Right lobe of liver (tissue), 6 donors: ENCODE measurements at regions not wholly inside any gene's neighbourhood (a gene's known extent, or its start where the extent isn't known, plus 50 kb on each side); places are given as distances from the start of the nearest gene placed in this dataset.
"Not testable (repeated sequence)": the region's sequence is repeated elsewhere in the genome, so short reads cannot be mapped to it uniquely, and the experiment has no call there.

ENCODE experiments used
- ATAC-seq, 4 donors: fragments of 200-7000 bp; cut with Tn5 transposase; one replicate each; pipeline ENCODE4 v1.9.1; 2020; ENCODE audit warnings: mild to moderate bottlenecking in 4 of 4, moderate library complexity in 4 of 4
- DNase-seq, 3 donors: peaks; one replicate each; pipeline ENCODE4 v3.0.0-alpha.2; 2020
- H3K27ac ChIP-seq, 3 donors: fragments of 200-600 bp; one replicate each; pipeline ENCODE4 v1.8.0; 2022
- H3K27me3 ChIP-seq, 2 donors: fragments of 200-600 bp; one replicate each; pipeline ENCODE4 v1.8.0; 2022
- H3K36me3 ChIP-seq, 4 donors: fragments of 200-600 bp; sonication (generic) in 1 of 4; one replicate each; pipeline versions ENCODE4 v1.5.1 to v1.8.0; 2017 to 2022; ENCODE audit warnings: control low read depth in 1 of 4
- H3K4me1 ChIP-seq, 4 donors: fragments of 200-600 bp; sonication (generic) in 1 of 4; one replicate each; pipeline versions ENCODE4 v1.5.1 to v1.8.0; 2017 to 2022; ENCODE audit warnings: control low read depth in 1 of 4
- H3K4me3 ChIP-seq, 3 donors: fragments of 200-600 bp; one replicate each; pipeline ENCODE4 v1.8.0; 2022
- H3K9me3 ChIP-seq, 4 donors: fragments of 200-600 bp; sonication (generic) in 1 of 4; one replicate each; pipeline versions ENCODE4 v1.5.1 to v1.8.0; 2017 to 2022; ENCODE audit warnings: control low read depth in 1 of 4
- CTCF ChIP-seq, 4 donors: fragments of 200-600 bp in 3 of 4; fragments of 450-650 bp in 1 of 4; IDR thresholded peaks; one replicate each; pipeline versions ENCODE4 v1.5.1 to v1.8.0; 2016 to 2022; ENCODE audit warnings: antibody characterized with exemption in 4 of 4, mild to moderate bottlenecking in 2 of 4
- POLR2A ChIP-seq: fragments of 450-650 bp; IDR thresholded peaks from one replicate; pipeline ENCODE4 v1.6.1; 2017; ENCODE audit warnings: antibody characterized with exemption, mild to moderate bottlenecking
- WGBS: methylation state at CpG from one replicate; pipeline ENCODE4 v1.1.6; 2018; ENCODE audit warnings: low coverage, low lambda C conversion rate; ENCODE audit not compliant: insufficient coverage; ENCODE audit errors: missing lambda C conversion rate; 5-methylcytosine and 5-hydroxymethylcytosine counted together
- intact Hi-C, 2 donors: fragments of 100-400 bp; cut with DNase I; formaldehyde crosslinking; loops; one replicate each; pipeline versions ENCODE4 v1.11.2 to v1.14.1; 2022
- donor health status: DM: no; HTN: yes; CAD: no.
- donor health status: DM: no; HTN: no; CAD: no.
- donor health status: DM: no; HTN: no; CAD: no.
- donor health status: DM: no; HTN: yes; CAD: no.
- donor health status: DM: no; HTN: yes; CAD: no.

GRCh38 chr4:128633067-128633466 is 176.4 kb upstream of the JADE1 start:
- no peak for DNase-seq
- intact Hi-C loops = no loop called here
- TF ChIP-seq POLR2A (no peak), CTCF (IDR thresholded peaks at IDR 0.05) (no peak)
- Histone ChIP-seq H3K27me3 (no peaks in the 10 kb centered on the region), H3K36me3 (no peaks in the 10 kb centered on the region), H3K9me3 (no peaks in the 10 kb centered on the region), H3K4me3 (no peak overlapping the region), H3K4me1 (no peaks in the 10 kb centered on the region), H3K27ac (no peak overlapping the region)
- WGBS = 38% methylated on average over 1 of the region's 1 CpG
- ATAC-seq = no peak

GRCh38 chr4:128630871-128631270 is 178.6 kb upstream of the JADE1 start:
- Histone ChIP-seq H3K4me1 (no peaks in the 10 kb centered on the region), H3K27ac (no peak overlapping the region), H3K36me3 (no peaks in the 10 kb centered on the region), H3K9me3 (no peaks in the 10 kb centered on the region), H3K4me3 (no peak overlapping the region), H3K27me3 (no peaks in the 10 kb centered on the region)
- intact Hi-C loops = no loop called here
- TF ChIP-seq CTCF (IDR thresholded peaks at IDR 0.05) = no peak
- TF ChIP-seq POLR2A = no peak
- ATAC-seq = no peak
- 68% methylated on average over 5 of the region's 5 CpGs for WGBS
- no peak for DNase-seq

- no peak for DNase-seq
- 72% methylated on average over 2 of the region's 4 CpGs for WGBS
- H3K27ac ChIP-seq = no peak overlapping the region
- intact Hi-C loops = no loop called here
- no peaks in the 10 kb centered on the region for H3K4me1 ChIP-seq
- no peaks in the 10 kb centered on the region for H3K9me3 ChIP-seq
- H3K4me3 ChIP-seq = no peak overlapping the region
- no peaks in the 10 kb centered on the region for H3K36me3 ChIP-seq
- H3K27me3 ChIP-seq = no peaks in the 10 kb centered on the region
- no peak for ATAC-seq
- TF ChIP-seq POLR2A = no peak
- TF ChIP-seq CTCF (IDR thresholded peaks at IDR 0.05) = no peak
Observed at GRCh38 chr4:128623508-128624215, 185.8 kb upstream of the JADE1 start.

GRCh38 chr4:128620279-128620965 is 189.1 kb upstream of the JADE1 start:
- H3K27me3 ChIP-seq, intact Hi-C loops, H3K4me1 ChIP-seq, H3K9me3 ChIP-seq, H3K36me3 ChIP-seq, H3K27ac ChIP-seq, ATAC-seq, H3K4me3 ChIP-seq, DNase-seq: not testable (repeated sequence)
- WGBS = 94% methylated on average over 5 of the region's 7 CpGs

- intact Hi-C loops = no loop called here
- H3K9me3 ChIP-seq = no peaks in the 10 kb centered on the region
- TF ChIP-seq POLR2A (no peak), CTCF (IDR thresholded peaks at IDR 0.05) (no peak)
- ATAC-seq (no peak), DNase-seq (no peak)
- no peaks in the 10 kb centered on the region for H3K36me3 ChIP-seq
- no peaks in the 10 kb centered on the region for H3K27me3 ChIP-seq
- H3K4me1 ChIP-seq = no peaks in the 10 kb centered on the region
- H3K4me3 ChIP-seq = no peak overlapping the region
- H3K27ac ChIP-seq = no peak overlapping the region
Observed at GRCh38 chr4:128615197-128615596, 194.3 kb upstream of the JADE1 start.
